ENCODE measurements at regions not wholly inside any gene's neighbourhood (a gene's known extent, or its start where the extent isn't known, plus 50 kb on each side); places are given as distances from the start of the nearest gene placed in this dataset.

GRCh38 chr3:159126261-159127020 is 324.6 kb downstream of the MFSD1 start:
- TF ChIP-seq, protein P1, sequence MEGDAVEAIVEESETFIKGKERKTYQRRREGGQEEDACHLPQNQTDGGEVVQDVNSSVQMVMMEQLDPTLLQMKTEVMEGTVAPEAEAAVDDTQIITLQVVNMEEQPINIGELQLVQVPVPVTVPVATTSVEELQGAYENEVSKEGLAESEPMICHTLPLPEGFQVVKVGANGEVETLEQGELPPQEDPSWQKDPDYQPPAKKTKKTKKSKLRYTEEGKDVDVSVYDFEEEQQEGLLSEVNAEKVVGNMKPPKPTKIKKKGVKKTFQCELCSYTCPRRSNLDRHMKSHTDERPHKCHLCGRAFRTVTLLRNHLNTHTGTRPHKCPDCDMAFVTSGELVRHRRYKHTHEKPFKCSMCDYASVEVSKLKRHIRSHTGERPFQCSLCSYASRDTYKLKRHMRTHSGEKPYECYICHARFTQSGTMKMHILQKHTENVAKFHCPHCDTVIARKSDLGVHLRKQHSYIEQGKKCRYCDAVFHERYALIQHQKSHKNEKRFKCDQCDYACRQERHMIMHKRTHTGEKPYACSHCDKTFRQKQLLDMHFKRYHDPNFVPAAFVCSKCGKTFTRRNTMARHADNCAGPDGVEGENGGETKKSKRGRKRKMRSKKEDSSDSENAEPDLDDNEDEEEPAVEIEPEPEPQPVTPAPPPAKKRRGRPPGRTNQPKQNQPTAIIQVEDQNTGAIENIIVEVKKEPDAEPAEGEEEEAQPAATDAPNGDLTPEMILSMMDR (optimal IDR thresholded peaks at IDR 0.05 in 1 of 3, IDR thresholded peaks at IDR 0.05 in 1 of 3, conservative IDR thresholded peaks at IDR 0.05 in 1 of 3; ENCODE audit: extremely low read depth in 1 of 3, insufficient read depth in 2 of 3, low read length in 3 of 3) = no peak
- no peak for TF ChIP-seq EZH2 (IDR thresholded peaks at IDR 0.05; ENCODE audit: low read length)
